Suppressor macrophage treated with lipopolysaccharide for 1 hour (primary cell): ENCODE measurements at regions not wholly inside any gene's neighbourhood (a gene's known extent, or its start where the extent isn't known, plus 50 kb on each side); places are given as distances from the start of the nearest gene placed in this dataset.
"Not testable (repeated sequence)": the region's sequence is repeated elsewhere in the genome, so short reads cannot be mapped to it uniquely, and the experiment has no call there.

Source experiments
- DNase-seq, 3 donors: peaks; one replicate each; pipeline ENCODE4 v3.0.0-alpha.2; 2020 to 2022

GRCh38 chr15:79154483-79155135, 64.0 kb upstream of the RASGRF1 start:
- DNase-seq = no peak

GRCh38 chr15:79144290-79144689, 53.7 kb upstream of the RASGRF1 start:
- not testable (repeated sequence) for DNase-seq

- no peak for DNase-seq
Measured at GRCh38 chr15:79140846-79141570, 50.4 kb upstream of the RASGRF1 start.
